ENCODE measurements at regions not wholly inside any gene's neighbourhood (a gene's known extent, or its start where the extent isn't known, plus 50 kb on each side); places are given as distances from the start of the nearest gene placed in this dataset.

DNA sequence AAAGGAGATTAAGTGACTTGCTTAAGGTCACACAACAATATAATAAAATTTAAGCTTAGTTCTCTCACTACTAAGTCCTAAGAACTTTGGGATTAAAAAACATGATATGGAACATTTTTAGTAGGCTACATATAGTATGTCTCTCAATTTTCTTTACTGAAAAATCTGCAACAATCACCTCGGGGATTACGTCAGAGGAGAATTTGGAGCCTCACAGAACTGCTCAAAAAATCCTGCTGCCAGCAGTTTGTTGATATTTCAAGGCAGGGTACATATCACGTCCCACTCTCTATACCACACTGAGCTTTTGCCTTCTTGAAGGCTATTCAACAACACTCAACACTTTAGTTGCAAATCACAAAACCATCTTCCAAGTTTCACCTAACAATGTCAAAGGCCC lies 561.6 kb upstream of the BTBD3 start:
- H3K27ac Mint-ChIP-seq = no peak overlapping the region
- POLR2A ChIA-PET = no interaction called here
- TF ChIP-seq MXD4 (CRISPR knock-in tag; IDR thresholded peaks at IDR 0.05; ENCODE audit: borderline replicate concordance) (no peak), FOXJ3 (CRISPR knock-in tag; IDR thresholded peaks at IDR 0.05; ENCODE audit: borderline replicate concordance) (no peak), NFE2L1 (CRISPR knock-in tag; IDR thresholded peaks at IDR 0.05) (no peak)
- DNase-seq (ENCODE audit: low spot score) (no peak), ATAC-seq (no peak)
- no peak overlapping the region for H3K4me3 Mint-ChIP-seq
- H3K27me3 Mint-ChIP-seq (ENCODE audit: low read depth) = no peaks in the 10 kb centered on the region; the same call in 1 of the 2 replicates
- peaks cover 8% of the 10 kb centered on the region for H3K36me3 Mint-ChIP-seq
- CTCF ChIA-PET = no interaction called here
- H3K4me1 Mint-ChIP-seq = peaks cover 22% of the 10 kb centered on the region
- H3K9me3 Mint-ChIP-seq = peaks cover 17% of the 10 kb centered on the region

DNA sequence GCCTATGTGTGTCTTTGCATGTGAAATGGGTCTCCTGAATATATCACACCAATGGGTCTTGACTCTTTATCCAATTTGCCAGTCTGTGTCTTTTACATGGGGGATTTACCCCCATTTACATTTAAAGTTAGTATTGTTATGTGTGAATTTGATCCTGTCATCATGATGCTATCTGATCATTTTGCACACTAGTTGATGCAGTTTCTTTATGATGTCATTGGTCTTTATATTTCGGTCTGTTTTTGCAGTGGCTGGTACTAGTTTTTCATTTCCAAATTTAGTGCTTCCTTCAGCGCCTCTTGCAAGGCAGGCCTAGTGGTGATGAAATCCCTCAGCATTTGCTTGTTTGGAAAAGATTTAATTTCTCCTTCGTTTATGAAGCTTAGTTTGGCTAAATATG lies 555.2 kb upstream of the BTBD3 start:
- POLR2A ChIA-PET = no interaction called here
- peaks cover 8% of the 10 kb centered on the region for H3K36me3 Mint-ChIP-seq
- no peak overlapping the region for H3K27ac Mint-ChIP-seq
- H3K4me3 Mint-ChIP-seq = no peak overlapping the region
- H3K4me1 Mint-ChIP-seq = peaks cover 4% of the 10 kb centered on the region; the same call in 1 of the 2 replicates
- ATAC-seq (no peak), DNase-seq (ENCODE audit: low spot score) (no peak)
- TF ChIP-seq, protein P1, sequence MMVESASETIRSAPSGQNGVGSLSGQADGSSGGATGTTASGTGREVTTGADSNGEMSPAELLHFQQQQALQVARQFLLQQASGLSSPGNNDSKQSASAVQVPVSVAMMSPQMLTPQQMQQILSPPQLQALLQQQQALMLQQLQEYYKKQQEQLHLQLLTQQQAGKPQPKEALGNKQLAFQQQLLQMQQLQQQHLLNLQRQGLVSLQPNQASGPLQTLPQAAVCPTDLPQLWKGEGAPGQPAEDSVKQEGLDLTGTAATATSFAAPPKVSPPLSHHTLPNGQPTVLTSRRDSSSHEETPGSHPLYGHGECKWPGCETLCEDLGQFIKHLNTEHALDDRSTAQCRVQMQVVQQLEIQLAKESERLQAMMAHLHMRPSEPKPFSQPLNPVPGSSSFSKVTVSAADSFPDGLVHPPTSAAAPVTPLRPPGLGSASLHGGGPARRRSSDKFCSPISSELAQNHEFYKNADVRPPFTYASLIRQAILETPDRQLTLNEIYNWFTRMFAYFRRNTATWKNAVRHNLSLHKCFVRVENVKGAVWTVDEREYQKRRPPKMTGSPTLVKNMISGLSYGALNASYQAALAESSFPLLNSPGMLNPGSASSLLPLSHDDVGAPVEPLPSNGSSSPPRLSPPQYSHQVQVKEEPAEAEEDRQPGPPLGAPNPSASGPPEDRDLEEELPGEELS (CRISPR knock-in tag; IDR thresholded peaks at IDR 0.05) = no peak
- TF ChIP-seq, protein P2, sequence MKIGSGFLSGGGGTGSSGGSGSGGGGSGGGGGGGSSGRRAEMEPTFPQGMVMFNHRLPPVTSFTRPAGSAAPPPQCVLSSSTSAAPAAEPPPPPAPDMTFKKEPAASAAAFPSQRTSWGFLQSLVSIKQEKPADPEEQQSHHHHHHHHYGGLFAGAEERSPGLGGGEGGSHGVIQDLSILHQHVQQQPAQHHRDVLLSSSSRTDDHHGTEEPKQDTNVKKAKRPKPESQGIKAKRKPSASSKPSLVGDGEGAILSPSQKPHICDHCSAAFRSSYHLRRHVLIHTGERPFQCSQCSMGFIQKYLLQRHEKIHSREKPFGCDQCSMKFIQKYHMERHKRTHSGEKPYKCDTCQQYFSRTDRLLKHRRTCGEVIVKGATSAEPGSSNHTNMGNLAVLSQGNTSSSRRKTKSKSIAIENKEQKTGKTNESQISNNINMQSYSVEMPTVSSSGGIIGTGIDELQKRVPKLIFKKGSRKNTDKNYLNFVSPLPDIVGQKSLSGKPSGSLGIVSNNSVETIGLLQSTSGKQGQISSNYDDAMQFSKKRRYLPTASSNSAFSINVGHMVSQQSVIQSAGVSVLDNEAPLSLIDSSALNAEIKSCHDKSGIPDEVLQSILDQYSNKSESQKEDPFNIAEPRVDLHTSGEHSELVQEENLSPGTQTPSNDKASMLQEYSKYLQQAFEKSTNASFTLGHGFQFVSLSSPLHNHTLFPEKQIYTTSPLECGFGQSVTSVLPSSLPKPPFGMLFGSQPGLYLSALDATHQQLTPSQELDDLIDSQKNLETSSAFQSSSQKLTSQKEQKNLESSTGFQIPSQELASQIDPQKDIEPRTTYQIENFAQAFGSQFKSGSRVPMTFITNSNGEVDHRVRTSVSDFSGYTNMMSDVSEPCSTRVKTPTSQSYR (CRISPR knock-in tag; IDR thresholded peaks at IDR 0.05) = no peak
- TF ChIP-seq SMAD4 (CRISPR knock-in tag; IDR thresholded peaks at IDR 0.05) = no peak
- no peak for TF ChIP-seq NFYB (CRISPR knock-in tag; conservative IDR thresholded peaks at IDR 0.05; ENCODE audit: low read depth)
- no peak for TF ChIP-seq ZNF317 (CRISPR knock-in tag; IDR thresholded peaks at IDR 0.05; ENCODE audit: borderline replicate concordance, low read depth)
- TF ChIP-seq CREM (CRISPR knock-in tag; IDR thresholded peaks at IDR 0.05) = no peak
- TF ChIP-seq JAZF1 (CRISPR knock-in tag; IDR thresholded peaks at IDR 0.05) = no peak
- TF ChIP-seq ZNF232 (CRISPR knock-in tag; IDR thresholded peaks at IDR 0.05) = no peak
- TF ChIP-seq FOXP1 (CRISPR knock-in tag; IDR thresholded peaks at IDR 0.05; ENCODE audit: borderline replicate concordance) = no peak
- TF ChIP-seq, protein P3, sequence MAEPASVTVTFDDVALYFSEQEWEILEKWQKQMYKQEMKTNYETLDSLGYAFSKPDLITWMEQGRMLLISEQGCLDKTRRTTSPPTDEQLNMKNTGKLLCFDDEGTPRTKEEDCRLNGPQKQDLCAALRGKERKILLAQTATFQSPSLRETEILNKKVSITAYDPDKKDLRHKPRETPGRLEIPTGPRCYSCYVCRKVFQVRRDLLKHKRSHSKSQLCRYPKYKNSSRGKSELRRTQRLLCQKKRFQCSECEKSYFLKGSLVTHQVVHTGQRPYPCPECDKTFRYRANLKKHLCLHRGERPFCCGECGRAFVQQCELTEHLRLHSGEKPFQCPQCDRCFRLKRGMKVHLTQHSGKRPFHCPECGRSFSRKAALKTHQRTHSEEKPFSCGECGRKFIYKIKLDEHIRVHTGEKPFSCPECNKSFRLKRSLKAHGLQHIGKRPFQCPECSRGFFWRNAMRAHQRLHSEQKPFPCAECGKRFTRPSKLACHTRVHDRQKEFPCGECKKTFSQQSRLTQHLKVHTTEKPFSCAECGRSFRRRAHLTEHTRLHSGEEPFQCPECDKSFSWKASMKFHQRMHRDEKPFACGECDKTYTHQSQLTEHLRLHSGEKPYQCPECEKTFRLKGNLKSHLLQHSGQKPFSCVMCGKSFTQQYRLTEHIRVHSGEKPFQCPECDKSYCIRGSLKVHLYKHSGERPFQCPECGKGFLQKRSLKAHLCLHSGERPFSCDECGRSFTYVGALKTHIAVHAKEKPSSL (CRISPR knock-in tag; conservative IDR thresholded peaks at IDR 0.05) = no peak
- TF ChIP-seq TEAD1 (CRISPR knock-in tag; IDR thresholded peaks at IDR 0.05) = no peak
- TF ChIP-seq ZNF219 (CRISPR knock-in tag; IDR thresholded peaks at IDR 0.05; ENCODE audit: borderline replicate concordance) = no peak
- TF ChIP-seq, protein P4, sequence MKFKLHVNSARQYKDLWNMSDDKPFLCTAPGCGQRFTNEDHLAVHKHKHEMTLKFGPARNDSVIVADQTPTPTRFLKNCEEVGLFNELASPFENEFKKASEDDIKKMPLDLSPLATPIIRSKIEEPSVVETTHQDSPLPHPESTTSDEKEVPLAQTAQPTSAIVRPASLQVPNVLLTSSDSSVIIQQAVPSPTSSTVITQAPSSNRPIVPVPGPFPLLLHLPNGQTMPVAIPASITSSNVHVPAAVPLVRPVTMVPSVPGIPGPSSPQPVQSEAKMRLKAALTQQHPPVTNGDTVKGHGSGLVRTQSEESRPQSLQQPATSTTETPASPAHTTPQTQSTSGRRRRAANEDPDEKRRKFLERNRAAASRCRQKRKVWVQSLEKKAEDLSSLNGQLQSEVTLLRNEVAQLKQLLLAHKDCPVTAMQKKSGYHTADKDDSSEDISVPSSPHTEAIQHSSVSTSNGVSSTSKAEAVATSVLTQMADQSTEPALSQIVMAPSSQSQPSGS (CRISPR knock-in tag; IDR thresholded peaks at IDR 0.05; ENCODE audit: borderline replicate concordance, low read depth) = no peak
- no peak for TF ChIP-seq GABPB1 (CRISPR knock-in tag; IDR thresholded peaks at IDR 0.05)
- TF ChIP-seq, protein P5, sequence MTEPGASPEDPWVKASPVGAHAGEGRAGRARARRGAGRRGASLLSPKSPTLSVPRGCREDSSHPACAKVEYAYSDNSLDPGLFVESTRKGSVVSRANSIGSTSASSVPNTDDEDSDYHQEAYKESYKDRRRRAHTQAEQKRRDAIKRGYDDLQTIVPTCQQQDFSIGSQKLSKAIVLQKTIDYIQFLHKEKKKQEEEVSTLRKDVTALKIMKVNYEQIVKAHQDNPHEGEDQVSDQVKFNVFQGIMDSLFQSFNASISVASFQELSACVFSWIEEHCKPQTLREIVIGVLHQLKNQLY (CRISPR knock-in tag; IDR thresholded peaks at IDR 0.05) = no peak
- TF ChIP-seq SOX15 (CRISPR knock-in tag; IDR thresholded peaks at IDR 0.05) = no peak
- TF ChIP-seq, protein P6, sequence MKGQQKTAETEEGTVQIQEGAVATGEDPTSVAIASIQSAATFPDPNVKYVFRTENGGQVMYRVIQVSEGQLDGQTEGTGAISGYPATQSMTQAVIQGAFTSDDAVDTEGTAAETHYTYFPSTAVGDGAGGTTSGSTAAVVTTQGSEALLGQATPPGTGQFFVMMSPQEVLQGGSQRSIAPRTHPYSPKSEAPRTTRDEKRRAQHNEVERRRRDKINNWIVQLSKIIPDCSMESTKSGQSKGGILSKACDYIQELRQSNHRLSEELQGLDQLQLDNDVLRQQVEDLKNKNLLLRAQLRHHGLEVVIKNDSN (CRISPR knock-in tag; IDR thresholded peaks at IDR 0.05) = no peak
- peaks cover 36% of the 10 kb centered on the region for H3K9me3 Mint-ChIP-seq
- CTCF ChIA-PET = no interaction called here
- H3K27me3 Mint-ChIP-seq (ENCODE audit: low read depth) = peaks cover 3% of the 10 kb centered on the region; the same call in 1 of the 2 replicates
